Tibial nerve (tissue), 4 donors: ENCODE measurements at regions not wholly inside any gene's neighbourhood (a gene's known extent, or its start where the extent isn't known, plus 50 kb on each side); places are given as distances from the start of the nearest gene placed in this dataset.

Experiments used
- EP300 ChIP-seq, 2 donors: sonication (generic); formaldehyde crosslinking; IDR thresholded peaks; one replicate each; pipeline ENCODE4 v1.6.1; 2017; ENCODE audit warnings: antibody characterized with exemption in 2 of 2, mild to moderate bottlenecking in 1 of 2
- POLR2A ChIP-seq, 2 donors: fragments of 450-650 bp; IDR thresholded peaks; one replicate each; pipeline ENCODE4 v1.6.1; 2017; ENCODE audit warnings: antibody characterized with exemption in 2 of 2, mild to moderate bottlenecking in 2 of 2, moderate library complexity in 2 of 2
- TF ChIP-seq, protein P1 (sequence below), 5 experiments: fragments of 200-600 bp in 3 of 5; fragments of 450-650 bp in 2 of 5; sonication (generic) in 3 of 5; IDR thresholded peaks; one replicate each; pipeline ENCODE4 v1.5.1; 2016 to 2019; ENCODE audit warnings: antibody characterized with exemption in 5 of 5, mild to moderate bottlenecking in 3 of 5, moderate library complexity in 2 of 5

DNA sequence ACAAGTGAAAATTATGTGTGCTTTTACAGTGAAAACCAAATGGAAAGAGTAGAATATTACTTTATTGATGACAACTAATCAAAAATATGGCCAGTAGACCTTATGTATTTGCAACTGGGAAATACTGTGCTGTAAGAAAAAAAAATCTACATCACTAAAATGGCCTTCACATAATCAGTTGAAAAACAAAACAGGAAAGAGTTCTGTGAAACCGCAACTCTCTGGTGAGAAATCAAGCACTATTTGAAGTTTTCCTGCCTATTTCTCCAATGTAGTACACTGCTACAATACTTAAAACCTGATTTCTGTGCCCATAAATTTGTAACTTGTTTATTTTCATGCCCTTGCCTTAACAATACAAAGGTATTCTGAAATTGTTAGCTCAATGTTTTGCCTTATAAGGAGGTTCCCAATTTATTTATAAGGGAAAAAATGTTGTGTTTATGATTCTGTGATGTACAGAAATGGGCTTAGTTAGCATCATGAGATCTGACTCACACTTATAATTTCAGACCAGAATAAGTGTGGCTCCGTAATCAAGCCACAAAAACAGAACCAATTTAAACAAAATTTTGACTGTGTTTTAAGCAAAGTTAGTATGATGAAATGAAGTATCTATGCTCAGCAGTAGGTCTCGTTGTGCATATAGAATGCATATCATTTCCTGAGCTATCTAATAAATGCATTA is 147.1 kb downstream of the FAT4 start:
- TF ChIP-seq, protein P1, sequence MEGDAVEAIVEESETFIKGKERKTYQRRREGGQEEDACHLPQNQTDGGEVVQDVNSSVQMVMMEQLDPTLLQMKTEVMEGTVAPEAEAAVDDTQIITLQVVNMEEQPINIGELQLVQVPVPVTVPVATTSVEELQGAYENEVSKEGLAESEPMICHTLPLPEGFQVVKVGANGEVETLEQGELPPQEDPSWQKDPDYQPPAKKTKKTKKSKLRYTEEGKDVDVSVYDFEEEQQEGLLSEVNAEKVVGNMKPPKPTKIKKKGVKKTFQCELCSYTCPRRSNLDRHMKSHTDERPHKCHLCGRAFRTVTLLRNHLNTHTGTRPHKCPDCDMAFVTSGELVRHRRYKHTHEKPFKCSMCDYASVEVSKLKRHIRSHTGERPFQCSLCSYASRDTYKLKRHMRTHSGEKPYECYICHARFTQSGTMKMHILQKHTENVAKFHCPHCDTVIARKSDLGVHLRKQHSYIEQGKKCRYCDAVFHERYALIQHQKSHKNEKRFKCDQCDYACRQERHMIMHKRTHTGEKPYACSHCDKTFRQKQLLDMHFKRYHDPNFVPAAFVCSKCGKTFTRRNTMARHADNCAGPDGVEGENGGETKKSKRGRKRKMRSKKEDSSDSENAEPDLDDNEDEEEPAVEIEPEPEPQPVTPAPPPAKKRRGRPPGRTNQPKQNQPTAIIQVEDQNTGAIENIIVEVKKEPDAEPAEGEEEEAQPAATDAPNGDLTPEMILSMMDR (IDR thresholded peaks at IDR 0.05) = no peak
- TF ChIP-seq POLR2A (IDR thresholded peaks at IDR 0.05) (no peak), EP300 (IDR thresholded peaks at IDR 0.05) (no peak)
